GM10266 (cell line): ENCODE measurements at regions not wholly inside any gene's neighbourhood (a gene's known extent, or its start where the extent isn't known, plus 50 kb on each side); places are given as distances from the start of the nearest gene placed in this dataset.
"Not testable (repeated sequence)": the region's sequence is repeated elsewhere in the genome, so short reads cannot be mapped to it uniquely, and the experiment has no call there.

Experiments used
- DNase-seq: peaks from one replicate; pipeline ENCODE4 v3.0.0; 2012; ENCODE audit errors: extremely low spot score
- TF ChIP-seq, protein P1 (sequence below): IDR thresholded peaks from 2 replicates; pipeline ENCODE4 v1.5.1; 2012; ENCODE audit warnings: mild to moderate bottlenecking, low read depth; ENCODE audit not compliant: control insufficient read depth, insufficient read depth; ENCODE audit errors: missing control alignments

DNA sequence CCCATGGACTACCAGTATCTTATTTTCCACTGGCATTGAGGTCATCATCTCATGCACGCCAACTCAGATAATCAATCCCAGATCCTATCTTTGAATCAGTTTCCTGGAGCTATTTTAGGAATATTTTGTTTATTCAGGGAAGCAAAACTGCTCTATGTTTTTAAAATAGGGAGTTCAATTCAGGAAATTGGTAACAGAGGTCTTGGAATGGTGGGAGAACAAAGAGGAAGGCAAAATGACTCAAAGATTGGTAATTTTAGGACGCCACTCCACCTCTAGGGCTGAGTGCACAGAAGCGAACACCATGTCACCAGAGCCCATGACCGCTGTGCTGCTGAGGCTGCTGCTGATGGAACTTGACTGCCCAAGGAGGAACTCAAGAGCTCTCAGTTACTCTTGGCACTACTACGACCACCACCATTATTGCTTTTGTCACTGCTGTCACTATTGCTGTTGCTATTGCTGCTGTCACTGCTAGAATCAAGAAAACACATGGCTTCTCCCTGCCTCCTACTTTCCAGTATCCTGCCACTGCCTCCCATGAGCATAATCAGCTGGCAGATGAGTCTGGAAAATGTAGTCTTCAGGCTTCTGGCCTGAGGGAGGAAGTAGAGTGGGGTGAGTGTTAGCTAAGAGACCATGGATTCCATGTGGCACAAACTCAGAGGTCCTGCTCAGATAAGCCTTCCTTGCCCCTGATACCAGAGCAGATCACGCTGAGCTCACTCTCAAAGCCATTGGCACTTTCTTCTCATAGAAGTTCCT, 71.6 kb upstream of the CNIH3 start:
- DNase-seq, result no peak
- TF ChIP-seq, protein P1, sequence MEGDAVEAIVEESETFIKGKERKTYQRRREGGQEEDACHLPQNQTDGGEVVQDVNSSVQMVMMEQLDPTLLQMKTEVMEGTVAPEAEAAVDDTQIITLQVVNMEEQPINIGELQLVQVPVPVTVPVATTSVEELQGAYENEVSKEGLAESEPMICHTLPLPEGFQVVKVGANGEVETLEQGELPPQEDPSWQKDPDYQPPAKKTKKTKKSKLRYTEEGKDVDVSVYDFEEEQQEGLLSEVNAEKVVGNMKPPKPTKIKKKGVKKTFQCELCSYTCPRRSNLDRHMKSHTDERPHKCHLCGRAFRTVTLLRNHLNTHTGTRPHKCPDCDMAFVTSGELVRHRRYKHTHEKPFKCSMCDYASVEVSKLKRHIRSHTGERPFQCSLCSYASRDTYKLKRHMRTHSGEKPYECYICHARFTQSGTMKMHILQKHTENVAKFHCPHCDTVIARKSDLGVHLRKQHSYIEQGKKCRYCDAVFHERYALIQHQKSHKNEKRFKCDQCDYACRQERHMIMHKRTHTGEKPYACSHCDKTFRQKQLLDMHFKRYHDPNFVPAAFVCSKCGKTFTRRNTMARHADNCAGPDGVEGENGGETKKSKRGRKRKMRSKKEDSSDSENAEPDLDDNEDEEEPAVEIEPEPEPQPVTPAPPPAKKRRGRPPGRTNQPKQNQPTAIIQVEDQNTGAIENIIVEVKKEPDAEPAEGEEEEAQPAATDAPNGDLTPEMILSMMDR, result no peak

DNA sequence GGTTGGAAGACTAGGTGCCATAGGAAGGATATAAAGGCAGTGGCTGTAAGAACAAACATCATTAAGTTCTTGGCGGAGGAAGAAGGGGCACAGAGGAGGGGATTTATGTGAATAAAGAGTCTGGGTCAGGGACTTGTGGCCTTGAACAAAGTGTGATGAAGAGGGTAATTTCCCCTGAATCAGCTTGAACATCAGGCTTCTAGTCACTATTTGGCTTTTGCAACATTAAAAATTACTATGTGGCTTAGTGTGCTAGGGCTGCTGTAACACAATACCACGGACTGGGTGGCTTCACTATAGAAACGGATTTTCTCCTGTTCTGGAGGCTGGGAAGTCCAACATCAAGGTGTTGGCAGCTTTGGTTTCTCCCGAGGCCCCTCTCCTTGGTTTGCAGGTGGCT, 70.5 kb upstream of the CNIH3 start:
- DNase-seq, result no peak
- TF ChIP-seq, protein P1, result no peak

DNA sequence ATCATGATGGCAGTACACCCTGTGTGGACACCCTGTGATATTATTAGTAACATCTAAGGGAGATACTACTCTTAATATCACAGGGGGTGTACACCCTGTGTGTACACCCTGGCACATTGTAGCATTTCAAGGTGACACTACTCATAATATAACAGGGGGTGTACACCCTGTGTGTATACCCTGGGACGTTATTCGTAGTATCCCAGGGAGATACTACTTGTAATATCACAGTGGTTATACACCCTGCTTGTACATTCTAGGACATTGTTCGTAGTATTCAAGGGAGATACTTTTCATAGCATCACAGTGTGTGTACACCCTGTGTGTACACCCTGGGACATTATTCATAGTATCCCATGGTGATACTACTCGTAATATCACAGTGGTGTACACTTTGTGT, 67.4 kb upstream of the CNIH3 start:
- TF ChIP-seq, protein P1, result no peak
- no peak for DNase-seq

- DNase-seq, result not testable (repeated sequence)
Measured at GRCh38 chr1:224551189-224551588, 64.9 kb upstream of the CNIH3 start.

GRCh38 chr1:224554056-224554455, 62.1 kb upstream of the CNIH3 start:
- DNase-seq, result no peak
- TF ChIP-seq, protein P1, result no peak

GRCh38 chr1:224554620-224555259, 61.4 kb upstream of the CNIH3 start:
- TF ChIP-seq, protein P1, result no peak
- no peak for DNase-seq

DNA sequence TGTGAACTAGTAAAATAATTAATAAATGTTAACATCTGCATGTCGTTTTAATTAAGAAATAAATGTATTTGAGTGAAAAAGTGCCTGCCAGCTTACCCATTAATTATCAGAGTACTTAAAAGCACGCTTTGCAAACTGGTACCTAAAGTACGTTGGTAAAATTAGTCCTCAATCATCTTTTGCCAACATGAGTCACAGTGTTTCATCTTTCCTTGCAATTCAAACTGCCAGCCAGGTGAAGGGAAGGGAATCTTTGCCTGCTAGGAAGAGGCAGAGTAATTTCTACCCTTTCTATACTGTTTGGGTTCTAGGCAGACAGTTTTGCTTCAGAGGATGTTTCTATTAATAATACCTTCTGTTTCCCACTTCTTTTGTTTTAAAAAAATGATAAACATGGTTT, 57.2 kb upstream of the CNIH3 start:
- TF ChIP-seq, protein P1, result no peak
- no peak for DNase-seq
